OCI-M2 (cell line): ENCODE measurements at regions not wholly inside any gene's neighbourhood (a gene's known extent, or its start where the extent isn't known, plus 50 kb on each side); places are given as distances from the start of the nearest gene placed in this dataset.
"Not testable (repeated sequence)": the region's sequence is repeated elsewhere in the genome, so short reads cannot be mapped to it uniquely, and the experiment has no call there.

ENCODE experiments used
- DNase-seq: peaks from one replicate; lab custom pipeline; 2025; ENCODE audit not compliant: unreplicated experiment; lab: John Stamatoyannopoulos, UW

DNA sequence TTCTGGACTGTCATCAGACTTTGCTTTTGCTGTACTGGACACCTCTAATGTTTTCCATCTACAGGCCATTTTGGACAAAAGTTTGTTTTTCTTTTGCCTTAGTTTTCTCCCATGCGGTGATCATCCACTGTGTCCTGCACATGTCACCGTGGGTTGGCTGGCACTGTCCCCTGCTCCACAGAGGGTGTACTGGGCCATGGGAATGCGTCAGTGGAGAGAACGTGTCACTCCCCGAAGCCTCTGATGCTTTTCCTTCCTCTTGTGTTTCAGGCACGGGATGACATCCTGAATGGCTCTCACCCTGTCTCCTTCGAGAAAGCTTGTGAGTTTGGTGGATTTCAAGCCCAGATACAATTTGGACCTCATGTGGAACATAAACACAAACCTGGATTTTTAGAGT lies 385.0 kb upstream of the TPM1 start:
- not testable (repeated sequence) for DNase-seq

DNA sequence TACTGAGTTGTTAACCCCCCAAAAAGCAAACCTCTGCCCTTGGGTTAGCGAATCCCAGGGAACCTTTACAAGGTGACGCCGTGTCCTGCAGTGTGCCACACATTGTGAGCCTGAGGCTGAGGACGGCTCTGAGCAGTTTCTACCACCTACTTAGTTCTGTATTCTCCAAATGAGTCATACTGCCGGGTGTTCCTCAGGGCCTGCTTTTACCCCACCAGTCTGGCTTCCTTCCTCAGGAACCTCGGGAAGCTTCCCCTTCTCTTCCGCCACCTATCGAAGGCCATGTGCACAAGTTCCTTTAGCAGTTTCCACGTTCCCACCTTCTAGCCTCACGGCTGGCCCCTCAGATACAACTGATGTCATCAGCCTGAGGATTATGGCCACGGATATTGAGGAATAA lies 384.0 kb upstream of the TPM1 start:
- DNase-seq: no peak

DNA sequence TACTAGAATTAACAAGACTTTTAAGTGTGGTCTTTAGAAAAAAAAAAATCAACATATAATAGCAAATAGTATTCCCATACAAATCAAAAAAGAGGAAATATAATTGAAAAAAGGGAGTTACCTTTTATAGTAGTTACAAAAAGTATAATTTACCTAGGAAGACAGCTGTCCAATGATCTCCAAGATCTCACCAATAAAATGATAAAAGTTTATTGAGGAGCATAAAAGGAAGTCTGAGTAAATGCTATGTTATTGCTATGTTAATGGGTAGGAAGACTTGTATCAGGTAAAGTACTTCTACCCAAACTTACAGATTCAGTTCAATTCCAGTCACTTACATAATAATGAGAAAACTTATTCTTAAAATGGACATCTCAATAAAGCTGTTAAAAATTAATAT lies 379.0 kb upstream of the TPM1 start:
- DNase-seq: no peak

DNA sequence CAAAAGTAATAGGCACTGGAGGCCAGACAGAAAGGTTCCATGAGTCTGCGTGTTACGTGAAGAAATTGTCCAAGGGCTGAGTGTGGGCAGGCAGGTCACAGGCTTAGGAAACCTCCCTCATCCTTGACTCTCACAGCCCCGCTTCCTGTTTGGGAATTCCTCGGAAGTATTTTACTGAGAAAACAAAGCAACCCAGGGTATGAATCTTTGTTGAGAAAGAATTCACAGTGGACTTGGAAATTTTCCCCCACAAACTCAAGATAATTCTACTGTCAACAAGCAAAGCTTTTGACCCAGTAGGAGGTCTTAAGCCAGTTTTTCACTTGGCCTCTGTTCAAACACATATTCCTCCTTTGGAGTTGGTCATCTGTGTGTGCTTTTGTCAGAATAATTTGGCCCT lies 377.1 kb upstream of the TPM1 start:
- no peak for DNase-seq

DNA sequence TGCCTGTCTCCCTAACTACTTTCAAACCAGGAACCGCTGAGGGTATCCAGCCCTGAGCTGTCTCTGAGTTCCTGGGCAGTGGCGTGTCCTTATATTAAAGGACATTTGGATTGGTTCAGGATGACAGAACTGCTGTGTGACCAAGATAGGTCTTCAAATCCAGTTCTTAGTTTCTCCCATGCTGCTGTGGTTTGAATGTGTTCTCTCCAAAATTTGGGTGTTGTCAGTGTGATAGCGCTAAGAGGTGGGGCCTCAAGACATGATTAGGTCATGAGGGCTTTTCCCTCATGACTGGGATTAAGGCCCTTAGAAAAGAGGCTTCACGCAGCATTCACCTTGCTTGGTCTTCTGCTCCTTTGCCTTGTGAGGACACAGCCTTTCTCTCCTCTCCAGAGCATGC lies 376.5 kb upstream of the TPM1 start:
- no peak for DNase-seq

DNA sequence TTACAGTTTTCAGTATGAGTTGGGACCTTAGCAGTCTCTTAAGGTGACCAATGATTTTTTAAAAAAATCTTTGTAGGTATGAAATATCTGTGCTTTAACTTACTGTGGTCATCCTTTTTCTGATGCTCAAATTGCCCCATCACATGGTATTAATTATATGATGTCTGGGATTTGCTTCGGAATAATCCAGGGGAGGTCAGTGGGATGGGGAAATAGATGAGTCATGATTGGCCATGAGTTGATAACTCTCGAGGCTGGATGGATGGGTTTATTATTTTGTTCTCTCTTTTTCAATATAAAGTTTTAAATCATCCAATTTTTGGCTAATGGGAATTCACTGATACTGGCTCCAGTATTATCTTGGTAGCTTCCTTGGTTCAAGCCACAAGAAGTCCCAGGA lies 370.3 kb upstream of the TPM1 start:
- no peak for DNase-seq

DNA sequence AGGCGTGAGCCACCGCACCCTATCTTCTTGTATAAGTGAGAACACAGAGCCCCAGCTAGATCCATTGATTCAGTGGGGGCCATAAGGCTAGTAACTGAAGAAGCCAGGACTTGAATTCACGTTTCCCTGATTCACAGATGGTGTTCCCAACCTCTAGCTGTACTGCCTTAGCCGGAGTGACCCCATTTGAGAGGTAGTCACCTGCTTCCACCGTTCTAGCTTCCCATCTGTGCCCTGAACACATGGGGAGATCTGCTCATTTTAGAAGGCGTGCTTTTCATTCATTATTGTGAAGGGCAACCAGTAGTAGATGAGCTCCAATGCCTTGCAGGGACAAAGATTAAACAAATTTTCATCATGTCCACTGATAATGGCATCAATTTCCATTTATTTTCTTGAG lies 365.7 kb upstream of the TPM1 start:
- DNase-seq: no peak

DNA sequence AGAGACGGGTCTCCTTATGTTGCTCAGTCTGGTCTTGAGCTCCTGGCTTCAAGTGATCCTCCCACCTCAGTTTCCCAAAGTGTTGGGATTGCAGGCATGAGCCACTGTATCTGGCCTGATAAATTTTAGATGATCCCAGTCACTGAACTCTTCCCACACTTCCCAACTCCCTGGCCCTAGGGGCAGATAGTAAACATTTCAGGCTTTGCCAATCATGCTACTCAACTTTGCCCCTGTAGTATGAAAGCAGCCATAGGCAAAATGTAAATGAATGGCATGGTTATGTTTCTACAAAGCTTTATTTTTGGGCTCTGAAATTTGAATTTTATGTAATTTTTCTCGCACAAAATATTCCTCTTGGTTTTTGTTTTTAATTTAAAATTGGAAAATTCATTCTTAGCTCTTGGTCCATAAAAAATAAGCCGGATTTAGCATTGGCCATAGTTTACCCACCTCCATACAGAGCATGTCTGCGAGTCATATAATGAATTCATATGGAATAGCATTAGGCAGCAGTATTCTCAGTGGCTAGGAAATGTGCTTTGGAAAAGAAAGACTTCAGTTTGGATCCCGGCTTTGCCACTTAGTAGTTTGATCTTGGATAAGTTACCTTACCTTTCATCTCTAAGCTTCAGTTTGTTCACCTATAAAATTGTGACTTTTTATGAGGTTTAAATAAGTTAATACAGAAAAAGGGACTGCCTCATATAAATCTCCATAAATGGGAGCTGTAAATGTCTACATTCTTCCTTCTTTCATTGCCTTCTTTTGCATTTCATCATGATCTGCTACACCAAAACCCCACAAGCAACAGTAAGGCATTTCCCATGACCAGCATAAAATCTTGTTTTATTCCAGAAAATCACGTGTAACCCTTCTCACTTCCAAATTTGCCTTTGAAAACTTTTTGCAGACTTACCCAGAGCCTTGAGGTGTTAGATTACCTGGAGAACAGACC lies 360.3 kb upstream of the TPM1 start:
- DNase-seq: no peak

DNA sequence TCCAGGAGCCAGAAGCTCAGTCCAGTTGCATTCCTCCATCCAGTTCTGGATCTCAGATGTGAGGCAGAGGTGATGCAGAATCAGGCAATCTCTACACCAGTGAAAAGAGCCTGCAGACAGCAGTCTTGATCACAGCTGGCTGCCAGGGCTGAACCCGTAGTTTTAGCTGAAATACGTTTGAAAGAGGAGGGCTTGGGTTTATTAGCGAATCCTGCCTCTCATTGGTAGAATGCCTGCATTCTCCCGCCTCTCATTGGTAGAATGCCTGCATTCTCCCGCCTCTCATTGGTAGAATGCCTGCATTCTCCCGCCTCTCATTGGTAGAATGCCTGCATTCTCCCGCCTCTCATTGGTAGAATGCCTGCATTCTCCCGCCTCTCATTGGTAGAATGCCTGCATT lies 359.4 kb upstream of the TPM1 start:
- not testable (repeated sequence) for DNase-seq

DNA sequence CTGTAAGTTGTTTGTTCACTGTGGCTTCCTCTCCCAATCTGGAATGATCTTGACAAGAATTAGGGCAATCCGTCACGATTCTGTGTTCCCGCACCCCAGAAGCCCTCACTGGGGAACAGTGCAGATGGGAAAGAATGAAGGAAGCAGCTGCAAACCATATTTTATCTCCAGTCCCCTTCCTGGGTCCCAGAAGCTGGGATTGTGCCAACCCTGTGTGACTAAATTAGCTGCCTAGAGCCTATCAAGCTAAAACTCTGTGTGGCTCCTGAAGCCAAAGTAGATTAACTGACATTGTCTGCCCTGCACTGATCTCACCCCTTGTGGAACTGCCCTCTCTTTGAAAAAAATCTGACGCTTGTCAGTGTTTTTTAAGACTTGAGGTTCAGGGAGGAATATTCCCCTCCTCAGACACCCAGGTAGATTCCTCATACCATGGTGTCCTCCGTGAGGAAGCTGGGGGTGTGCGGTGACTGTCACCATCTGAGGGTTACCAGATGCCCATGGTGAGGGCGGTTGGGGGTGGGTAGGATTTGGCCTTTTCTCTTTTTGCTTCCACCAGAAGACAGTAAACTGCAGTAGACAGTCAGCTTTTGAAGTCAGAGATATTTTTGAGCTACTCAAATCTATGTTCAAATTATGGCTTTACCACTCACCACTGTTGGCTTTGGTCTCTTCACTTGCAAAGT lies 358.3 kb upstream of the TPM1 start:
- no peak for DNase-seq

DNA sequence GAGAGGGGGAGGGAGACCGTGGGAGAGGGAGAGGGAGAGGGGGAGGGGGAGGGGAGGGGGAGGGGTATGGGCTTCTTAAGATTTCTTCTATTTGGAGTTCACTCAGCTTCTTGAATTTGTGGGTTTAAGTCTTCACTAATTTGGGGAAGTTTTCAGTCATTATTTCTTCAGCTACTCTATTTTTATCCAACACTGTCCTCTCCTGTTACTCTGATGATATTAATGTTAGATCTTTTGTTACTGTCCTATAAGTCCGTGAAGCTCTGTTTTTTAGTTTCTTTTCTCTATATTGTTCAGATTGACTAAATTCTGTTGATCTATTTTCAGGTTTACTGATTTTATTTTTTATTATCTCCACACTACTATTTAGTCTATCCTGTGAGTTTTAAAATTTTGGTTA lies 351.5 kb upstream of the TPM1 start:
- no peak for DNase-seq

DNA sequence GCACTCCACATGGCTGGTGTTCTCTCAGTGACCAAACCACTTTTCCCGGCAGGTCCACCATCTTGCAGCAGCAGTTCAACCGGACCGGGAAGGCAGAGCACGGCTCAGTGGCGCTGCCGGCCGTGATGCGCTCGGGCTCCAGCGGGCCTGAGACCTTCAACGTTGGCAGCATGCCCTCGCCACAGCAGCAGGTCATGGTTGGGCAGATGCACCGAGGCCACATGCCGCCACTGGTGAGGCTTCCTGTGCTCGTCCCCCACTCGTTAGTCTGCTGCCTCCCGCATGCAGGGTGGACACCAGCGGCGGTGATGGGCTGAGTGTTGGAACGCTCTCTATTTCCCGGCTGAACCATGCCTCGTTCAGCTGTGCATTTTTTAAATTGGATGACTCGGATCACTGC lies 344.9 kb upstream of the TPM1 start:
- no peak for DNase-seq

DNA sequence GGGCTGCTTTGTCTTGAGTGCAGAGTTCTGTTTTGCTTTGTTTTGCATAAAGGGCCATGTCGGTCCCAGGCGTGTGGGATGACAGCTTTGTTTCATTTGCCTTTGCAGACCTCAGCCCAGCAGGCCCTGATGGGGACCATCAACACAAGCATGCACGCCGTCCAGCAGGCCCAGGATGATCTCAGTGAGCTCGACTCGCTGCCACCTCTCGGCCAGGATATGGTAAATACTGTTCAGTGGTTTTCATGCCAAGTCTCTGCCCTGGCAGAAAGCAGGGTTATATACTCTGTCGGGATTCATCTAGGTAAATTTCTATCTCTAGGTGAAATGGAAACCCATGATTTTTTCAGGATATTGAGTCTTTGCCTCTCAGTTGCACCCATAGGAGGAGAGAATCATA lies 343.9 kb upstream of the TPM1 start:
- no peak for DNase-seq

DNA sequence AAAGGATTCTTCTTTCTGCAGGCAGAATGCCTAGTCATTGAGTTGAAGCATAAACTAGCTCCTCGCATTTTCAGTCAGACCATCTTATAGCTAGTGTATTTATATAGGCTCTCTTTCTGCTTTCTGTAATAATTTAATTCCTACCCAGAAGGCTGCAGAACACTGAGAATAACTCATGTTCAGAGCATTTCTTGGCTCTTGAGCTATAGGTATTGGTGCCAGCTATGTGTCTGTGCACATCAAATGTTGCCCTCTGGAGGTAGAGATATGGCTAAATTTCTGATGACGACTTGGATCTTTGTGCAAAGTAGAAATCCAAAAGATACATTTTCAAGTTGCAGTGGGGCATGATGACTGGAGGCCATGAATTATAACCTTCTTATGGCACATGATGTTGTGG lies 336.2 kb upstream of the TPM1 start:
- DNase-seq: no peak

DNA sequence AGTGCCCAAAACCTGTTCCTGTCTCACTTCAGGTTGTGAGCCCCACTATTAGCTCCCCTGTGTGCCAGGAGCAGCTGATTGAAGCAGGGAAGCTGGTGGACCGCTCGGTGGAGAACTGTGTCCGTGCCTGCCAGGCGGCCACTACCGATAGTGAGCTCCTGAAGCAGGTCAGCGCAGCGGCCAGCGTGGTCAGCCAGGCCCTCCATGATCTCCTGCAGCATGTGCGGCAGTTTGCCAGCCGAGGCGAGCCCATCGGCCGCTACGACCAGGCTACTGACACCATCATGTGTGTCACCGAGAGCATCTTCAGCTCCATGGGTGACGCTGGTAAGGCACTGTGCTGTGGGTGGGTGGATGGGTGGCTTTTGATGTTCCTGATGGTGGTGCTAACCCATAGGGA lies 334.1 kb upstream of the TPM1 start:
- no peak for DNase-seq

DNA sequence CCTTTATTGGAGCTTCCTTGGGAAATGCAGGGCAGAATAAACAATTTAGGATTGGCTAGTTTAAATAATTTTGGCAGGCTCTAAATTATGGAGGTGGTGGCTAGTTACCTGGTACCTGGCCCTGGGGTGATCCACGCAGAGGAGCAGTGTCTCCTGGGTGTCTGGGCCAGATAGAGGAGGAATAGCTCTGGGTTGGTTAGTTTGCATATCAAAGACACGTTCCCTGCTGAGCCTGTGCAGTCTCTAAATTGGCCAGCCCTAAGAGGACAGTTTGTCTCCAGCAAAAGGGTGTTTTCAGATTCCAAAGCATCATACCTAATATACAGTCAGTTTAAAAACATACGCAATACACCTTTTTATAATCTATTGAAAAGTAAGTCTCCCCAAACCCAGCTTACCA lies 333.3 kb upstream of the TPM1 start:
- DNase-seq: no peak

DNA sequence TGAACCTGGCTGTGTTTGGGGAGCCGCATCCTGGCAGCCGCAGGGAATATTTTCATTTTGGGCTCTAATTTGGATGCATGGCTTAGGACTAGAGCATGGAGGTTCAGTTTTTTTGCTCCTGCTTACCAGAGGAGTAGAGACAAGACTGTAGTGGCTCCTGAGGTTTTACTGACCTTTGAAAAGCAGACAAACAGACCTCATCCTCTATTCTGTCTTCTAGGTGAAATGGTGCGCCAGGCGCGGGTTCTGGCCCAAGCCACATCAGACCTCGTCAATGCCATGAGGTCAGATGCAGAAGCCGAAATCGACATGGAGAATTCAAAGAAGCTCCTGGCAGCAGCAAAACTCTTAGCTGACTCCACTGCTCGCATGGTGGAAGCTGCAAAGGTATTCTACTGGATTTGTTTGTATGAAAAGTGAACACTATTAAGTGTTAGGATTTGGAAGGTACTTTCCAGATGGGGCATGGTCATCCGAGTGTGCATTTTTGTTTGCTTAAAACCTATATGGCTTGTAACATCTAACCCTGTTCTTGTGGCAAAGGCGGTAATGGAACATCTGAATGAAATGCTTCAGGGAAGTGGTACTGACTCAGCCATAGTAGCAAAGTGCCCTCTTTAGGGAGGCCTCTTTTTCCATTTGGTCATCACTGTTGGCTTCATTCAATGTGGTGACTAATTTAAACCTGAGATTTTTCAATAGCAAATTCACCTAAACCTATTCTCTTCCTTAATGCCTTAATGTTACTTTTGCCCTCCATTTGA lies 330.7 kb upstream of the TPM1 start:
- DNase-seq: no peak

DNA sequence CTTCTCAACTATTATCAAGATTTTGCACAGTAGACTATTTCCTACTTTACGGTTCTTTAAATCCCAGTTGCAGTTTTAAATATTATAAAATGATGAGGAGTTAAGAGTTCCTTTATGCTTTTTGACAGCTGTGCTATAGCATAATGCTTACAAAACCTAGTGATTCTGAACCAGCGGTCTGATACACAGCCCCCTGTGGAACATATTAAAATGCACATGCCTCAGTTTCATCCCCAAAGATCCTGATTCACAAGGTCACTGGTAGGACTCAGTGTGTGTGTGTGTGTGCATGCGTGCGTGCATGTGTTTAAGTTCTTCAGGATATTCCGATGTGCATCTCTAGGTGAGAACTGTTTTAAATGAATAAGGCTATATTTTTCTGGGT lies 330.1 kb upstream of the TPM1 start:
- DNase-seq: no peak

DNA sequence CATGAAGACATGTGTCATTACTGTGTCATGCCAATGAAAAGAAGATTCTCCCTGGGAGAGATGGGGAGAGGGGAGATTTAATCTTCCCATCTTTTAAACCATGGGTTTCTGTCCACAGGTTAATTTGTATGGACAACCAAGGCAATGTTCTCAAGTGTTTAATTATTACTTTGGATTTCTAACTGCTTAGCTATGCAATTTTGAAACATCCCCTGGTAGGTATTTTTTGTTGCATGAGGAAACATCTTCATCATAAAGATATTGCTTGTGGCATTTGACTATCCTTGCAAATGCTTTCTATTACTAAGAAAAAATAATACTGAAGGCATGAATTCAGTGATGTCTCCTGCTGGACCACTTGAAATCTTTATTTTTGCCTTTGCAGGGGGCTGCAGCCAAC lies 326.6 kb upstream of the TPM1 start:
- DNase-seq: no peak

DNA sequence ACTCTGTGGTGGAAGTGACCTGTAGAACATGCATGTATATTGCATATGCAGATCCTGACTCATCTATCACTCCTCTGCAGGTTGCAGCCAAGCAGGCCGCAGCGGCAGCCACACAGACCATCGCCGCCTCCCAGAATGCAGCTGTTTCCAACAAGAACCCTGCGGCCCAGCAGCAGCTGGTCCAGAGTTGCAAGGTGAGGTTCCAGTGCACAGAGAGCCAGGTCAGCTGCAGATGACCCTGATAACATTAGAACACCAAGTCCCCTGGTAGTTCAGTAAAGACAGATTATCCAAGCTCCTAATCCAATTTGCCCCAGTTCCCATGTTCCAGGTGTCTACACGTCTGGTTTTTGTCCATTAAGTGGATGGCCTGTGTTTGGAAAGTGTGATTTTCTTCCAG lies 325.1 kb upstream of the TPM1 start:
- DNase-seq: no peak

DNA sequence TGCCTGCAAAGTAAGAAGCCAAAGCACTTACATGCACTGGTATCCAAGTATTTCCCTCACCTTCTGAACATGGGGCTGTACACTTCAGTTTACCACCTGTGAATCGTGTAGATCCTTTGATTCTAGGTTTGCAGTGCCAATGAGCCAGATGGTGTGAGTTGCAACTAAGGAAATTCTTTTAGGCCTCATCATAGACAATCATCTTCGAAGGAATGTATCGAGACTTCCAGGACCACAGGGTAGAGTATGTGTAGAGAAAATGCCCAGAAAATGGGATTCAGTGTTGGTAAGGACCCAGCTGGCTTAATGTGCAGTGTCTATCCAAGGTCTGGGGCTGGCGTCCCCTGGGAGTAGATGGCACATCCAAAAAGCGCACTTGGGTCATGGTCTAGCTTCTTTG lies 323.2 kb upstream of the TPM1 start:
- no peak for DNase-seq

DNA sequence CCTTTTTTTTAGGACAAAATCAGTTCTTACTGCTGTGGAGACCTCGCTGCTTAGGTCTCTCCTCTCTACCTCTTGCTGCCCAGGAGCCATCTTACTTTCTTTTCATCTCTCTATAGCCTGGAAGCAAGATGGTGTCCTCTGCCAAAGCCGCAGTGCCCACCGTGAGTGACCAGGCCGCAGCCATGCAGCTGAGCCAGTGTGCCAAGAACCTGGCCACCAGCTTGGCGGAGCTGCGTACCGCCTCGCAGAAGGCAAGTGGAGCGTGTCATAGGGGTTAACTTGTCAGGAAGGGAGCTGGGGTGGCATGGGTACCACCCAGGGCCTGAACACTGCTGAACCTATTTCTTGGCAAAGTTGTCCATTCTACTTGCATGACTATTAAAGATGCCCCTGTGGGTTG lies 320.3 kb upstream of the TPM1 start:
- no peak for DNase-seq
